Stimulated activated CD8-positive, alpha-beta memory T cell treated with anti-CD3 and anti-CD28 coated beads, Interleukin-15, amount 100 ng/mL, for 4 hours (primary cell): ENCODE measurements at regions not wholly inside any gene's neighbourhood (a gene's known extent, or its start where the extent isn't known, plus 50 kb on each side); places are given as distances from the start of the nearest gene placed in this dataset.

Source experiments
- DNase-seq, 2 donors: peaks; one replicate each; pipeline ENCODE4 v3.0.0-alpha.2; 2020; ENCODE audit warnings: low read depth in 2 of 2

- no peak for DNase-seq
These were observed 138.1 kb upstream of the CWC22 start for GRCh38 chr2:180145163-180145562.

DNA sequence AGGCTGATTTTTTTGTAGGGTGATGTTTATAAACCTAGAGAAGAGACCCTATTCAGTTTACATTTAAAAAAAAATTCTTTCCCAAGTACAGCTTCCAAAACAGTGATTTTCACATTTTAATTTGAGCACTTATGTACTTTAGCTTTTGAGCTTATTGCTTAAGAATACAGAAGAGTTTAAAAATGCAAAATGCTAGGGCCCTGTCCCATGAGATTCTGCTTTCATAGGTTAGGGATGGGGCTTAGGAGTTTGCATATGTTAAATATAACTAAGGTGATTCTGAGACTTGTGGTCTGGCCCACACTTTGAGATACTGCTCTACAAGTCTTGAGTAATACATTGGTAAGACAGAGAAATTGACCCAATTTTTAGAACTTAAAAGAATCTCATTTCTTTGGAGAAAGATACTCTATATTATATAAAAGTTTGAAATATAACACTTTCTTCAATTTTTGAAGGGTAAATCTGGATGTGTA is 137.3 kb upstream of the CWC22 start:
- no peak for DNase-seq

GRCh38 chr2:180143633-180144337 is 136.7 kb upstream of the CWC22 start:
- DNase-seq: no peak

GRCh38 chr2:180141600-180141999 is 134.5 kb upstream of the CWC22 start:
- no peak for DNase-seq

GRCh38 chr2:180133736-180134135 is 126.6 kb upstream of the CWC22 start:
- DNase-seq: no peak

DNA sequence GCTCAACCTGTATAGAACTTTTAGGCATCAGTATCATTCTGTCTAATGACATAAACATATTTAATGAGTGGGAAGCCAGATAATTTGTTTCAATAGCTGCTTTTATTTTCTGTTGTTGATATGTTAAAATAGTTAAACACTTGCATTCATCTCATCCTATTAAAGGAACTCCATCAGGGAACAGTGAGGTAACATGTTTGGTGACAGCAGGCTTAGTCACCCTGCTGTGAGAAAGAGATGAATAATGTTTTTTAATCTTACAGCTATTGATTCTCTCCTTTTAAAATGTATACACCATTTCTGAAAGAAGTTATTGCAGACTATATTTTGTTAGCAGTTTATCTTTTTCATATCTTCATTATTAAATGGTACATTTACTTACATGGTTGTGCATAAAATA is 123.3 kb upstream of the CWC22 start:
- no peak for DNase-seq

- DNase-seq: no peak
These were observed 121.8 kb upstream of the CWC22 start for GRCh38 chr2:180128861-180129260.

GRCh38 chr2:180125245-180125962 is 118.3 kb upstream of the CWC22 start:
- peak in 1 of 2 donors; percentile 10 for DNase-seq

- no peak for DNase-seq
These were observed 117.4 kb upstream of the CWC22 start for GRCh38 chr2:180124273-180125139.

- DNase-seq: no peak
These were observed 115.8 kb upstream of the CWC22 start for GRCh38 chr2:180122874-180123273.

GRCh38 chr2:180115675-180116074 is 108.6 kb upstream of the CWC22 start:
- no peak for DNase-seq

DNA sequence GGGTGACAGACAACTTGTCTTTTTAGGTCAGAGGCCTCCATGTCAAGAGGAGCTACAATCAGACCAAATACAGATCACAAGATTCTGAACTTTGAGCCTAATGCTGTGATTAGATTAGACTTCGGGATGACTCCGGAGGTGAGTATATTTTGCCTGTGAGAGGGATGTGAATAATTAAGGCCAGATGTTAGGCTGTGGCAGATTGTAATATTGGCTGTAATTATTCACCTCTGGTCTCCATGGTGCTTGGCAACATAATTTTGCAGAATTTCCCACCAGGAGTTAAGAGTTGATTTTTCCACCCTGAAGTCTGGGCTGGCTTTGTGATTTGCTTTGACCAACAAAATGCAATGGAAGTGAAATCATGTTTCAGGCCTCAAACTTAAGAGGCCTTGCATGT is 108.2 kb upstream of the CWC22 start:
- DNase-seq: no peak

GRCh38 chr2:180111901-180112300 is 104.8 kb upstream of the CWC22 start:
- no peak for DNase-seq

DNA sequence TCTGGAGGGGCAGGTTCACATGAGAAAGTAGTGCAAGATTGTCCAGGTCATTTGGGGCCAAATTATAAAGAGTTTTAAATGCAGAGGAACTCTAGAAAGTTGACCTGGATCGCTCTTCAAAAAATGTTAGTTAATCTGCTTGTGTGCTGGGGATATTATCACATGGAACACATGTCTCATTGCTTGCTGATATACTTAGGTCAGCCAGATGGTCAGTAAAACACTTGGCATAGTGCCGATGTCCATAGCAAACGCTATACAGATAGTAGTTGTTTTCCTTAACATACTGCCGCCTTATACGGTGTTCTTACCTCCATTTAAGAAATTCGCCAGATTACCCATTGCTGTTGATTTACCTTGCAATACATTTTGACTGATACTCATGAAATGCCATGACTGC is 103.4 kb upstream of the CWC22 start:
- no peak for DNase-seq

DNA sequence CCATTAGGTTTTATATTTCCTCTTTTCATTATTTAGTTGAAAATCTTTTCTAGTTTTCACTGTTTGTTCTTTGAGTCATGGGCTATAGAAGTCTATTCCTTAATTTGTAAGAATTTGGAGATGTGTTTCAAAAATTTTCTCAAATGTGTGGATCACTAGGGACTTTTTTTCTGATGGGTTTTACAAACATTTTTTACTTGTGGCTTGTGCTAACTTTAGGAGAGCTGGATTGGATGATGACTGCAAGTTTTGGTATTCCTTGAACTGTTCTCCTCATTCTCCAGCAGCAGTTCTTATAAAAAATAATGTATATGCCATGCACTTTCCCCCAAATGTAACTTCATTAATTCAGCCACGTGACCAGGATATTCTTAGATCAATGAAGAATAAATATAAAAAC is 94.7 kb upstream of the CWC22 start:
- no peak for DNase-seq

GRCh38 chr2:180099308-180099707 is 92.2 kb upstream of the CWC22 start:
- no peak for DNase-seq

DNA sequence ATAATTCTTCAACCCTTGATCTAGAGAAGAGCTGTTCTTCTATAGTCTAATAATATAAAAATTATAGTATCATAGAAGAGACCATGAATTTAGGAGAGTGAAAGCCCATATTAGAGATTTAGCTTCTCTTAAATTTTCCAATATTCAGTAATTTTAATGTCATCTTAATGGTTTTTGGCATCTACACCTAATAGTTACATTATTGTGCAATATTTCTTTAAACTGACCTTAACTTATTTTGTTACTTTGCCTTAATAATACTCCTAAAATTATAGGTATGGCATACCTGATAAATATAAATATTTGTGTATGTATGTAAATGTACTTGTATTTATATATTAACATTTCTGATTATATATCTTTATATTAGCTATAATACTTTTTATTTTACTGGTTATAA is 78.0 kb upstream of the CWC22 start:
- DNase-seq: no peak

- no peak for DNase-seq
These were observed 70.3 kb upstream of the CWC22 start for GRCh38 chr2:180077295-180077906.

- no peak for DNase-seq
These were observed 68.8 kb upstream of the CWC22 start for GRCh38 chr2:180075870-180076269.

- DNase-seq: no peak
These were observed 64.7 kb upstream of the CWC22 start for GRCh38 chr2:180071797-180072196.

- DNase-seq: no peak
These were observed 56.5 kb upstream of the CWC22 start for GRCh38 chr2:180063494-180064092.

- DNase-seq: no peak
These were observed 55.1 kb upstream of the CWC22 start for GRCh38 chr2:180062178-180062577.
